ENCODE measurements at regions not wholly inside any gene's neighbourhood (a gene's known extent, or its start where the extent isn't known, plus 50 kb on each side); places are given as distances from the start of the nearest gene placed in this dataset.

DNA sequence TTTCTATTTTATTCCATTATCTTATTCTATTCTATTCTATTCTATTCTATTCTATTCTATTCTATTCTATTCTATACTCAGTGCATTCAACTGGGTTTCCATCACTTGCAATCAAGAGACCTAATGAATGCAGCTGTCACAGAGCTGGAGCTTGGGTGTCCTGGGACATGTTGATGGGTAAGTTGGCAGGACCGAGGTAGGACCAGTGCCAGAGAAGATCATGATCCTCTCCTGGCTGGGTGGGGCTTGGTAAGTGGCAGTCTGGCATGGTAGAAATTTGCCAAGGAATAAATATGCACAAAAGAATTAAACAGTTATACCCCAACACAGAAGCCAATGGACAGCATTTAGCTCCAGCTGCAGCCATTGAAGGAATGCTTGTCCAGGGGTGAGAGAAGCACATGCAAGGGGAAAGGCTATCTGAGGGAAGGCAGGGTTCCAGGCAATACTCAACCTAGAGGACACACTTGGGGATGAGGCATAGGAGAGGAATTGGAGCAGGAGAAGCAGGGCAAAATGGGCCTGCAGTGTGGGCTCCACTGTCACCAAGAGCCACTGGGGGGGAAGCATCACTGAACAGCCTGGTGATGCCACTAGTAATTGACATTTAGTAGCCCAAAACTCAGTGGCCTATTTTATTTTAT, 97.0 kb upstream of the CD82 start:
- no peaks in the 10 kb centered on the region for H4K20me1 ChIP-seq (ENCODE audit: control insufficient read depth, extremely low read depth, insufficient read depth, low read length)
- peaks cover 37% of the 10 kb centered on the region for H3K27me3 ChIP-seq (ENCODE audit: control insufficient read depth, extremely low read depth, insufficient read depth, low read length)
- H2AFZ ChIP-seq (ENCODE audit: control insufficient read depth, low read length) = no peak overlapping the region
- H3K4me2 ChIP-seq (ENCODE audit: control insufficient read depth, extremely low read depth, insufficient read depth, low read depth, low read length) = no peak overlapping the region
- no peak overlapping the region for H3K9ac ChIP-seq (ENCODE audit: control insufficient read depth, extremely low read depth, insufficient read depth, low read length)
- H3K36me3 ChIP-seq (ENCODE audit: control insufficient read depth in 2 of 2, extremely low read depth in 1 of 2, insufficient read depth in 2 of 2, low read length in 2 of 2) = no peaks in the 10 kb centered on the region
- no peak overlapping the region for H3K4me3 ChIP-seq (ENCODE audit: control insufficient read depth in 2 of 3, extremely low read depth in 1 of 3, insufficient read depth in 2 of 3, low read depth in 1 of 3, low read length in 3 of 3)
- TF ChIP-seq, protein P1, sequence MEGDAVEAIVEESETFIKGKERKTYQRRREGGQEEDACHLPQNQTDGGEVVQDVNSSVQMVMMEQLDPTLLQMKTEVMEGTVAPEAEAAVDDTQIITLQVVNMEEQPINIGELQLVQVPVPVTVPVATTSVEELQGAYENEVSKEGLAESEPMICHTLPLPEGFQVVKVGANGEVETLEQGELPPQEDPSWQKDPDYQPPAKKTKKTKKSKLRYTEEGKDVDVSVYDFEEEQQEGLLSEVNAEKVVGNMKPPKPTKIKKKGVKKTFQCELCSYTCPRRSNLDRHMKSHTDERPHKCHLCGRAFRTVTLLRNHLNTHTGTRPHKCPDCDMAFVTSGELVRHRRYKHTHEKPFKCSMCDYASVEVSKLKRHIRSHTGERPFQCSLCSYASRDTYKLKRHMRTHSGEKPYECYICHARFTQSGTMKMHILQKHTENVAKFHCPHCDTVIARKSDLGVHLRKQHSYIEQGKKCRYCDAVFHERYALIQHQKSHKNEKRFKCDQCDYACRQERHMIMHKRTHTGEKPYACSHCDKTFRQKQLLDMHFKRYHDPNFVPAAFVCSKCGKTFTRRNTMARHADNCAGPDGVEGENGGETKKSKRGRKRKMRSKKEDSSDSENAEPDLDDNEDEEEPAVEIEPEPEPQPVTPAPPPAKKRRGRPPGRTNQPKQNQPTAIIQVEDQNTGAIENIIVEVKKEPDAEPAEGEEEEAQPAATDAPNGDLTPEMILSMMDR (optimal IDR thresholded peaks at IDR 0.05 in 1 of 3, IDR thresholded peaks at IDR 0.05 in 1 of 3, conservative IDR thresholded peaks at IDR 0.05 in 1 of 3; ENCODE audit: extremely low read depth in 1 of 3, insufficient read depth in 2 of 3, low read length in 3 of 3) = no peak
- TF ChIP-seq EZH2 (IDR thresholded peaks at IDR 0.05; ENCODE audit: low read length) = no peak
- no peaks in the 10 kb centered on the region for H3K79me2 ChIP-seq (ENCODE audit: control insufficient read depth, insufficient read depth, low read length)
- FAIRE-seq (no peak), DNase-seq (ENCODE audit: low read depth, low spot score) (no peak)
- dilution Hi-C loops (cut with MboI; ENCODE audit: extremely low pct_ligation_motif_present, low sequenced_read_pairs) = no loop called here
- no peak overlapping the region for H3K27ac ChIP-seq (ENCODE audit: control insufficient read depth, insufficient read depth, low read length)
- H3K9me3 ChIP-seq (ENCODE audit: control insufficient read depth, low read depth, low read length) = no peaks in the 10 kb centered on the region
- no peaks in the 10 kb centered on the region for H3K4me1 ChIP-seq (ENCODE audit: control insufficient read depth, extremely low read depth, insufficient read depth, low read length)
- no peaks in the 10 kb centered on the region for H3K9me1 ChIP-seq (ENCODE audit: control insufficient read depth, extremely low read depth, insufficient read depth, low read length)

DNA sequence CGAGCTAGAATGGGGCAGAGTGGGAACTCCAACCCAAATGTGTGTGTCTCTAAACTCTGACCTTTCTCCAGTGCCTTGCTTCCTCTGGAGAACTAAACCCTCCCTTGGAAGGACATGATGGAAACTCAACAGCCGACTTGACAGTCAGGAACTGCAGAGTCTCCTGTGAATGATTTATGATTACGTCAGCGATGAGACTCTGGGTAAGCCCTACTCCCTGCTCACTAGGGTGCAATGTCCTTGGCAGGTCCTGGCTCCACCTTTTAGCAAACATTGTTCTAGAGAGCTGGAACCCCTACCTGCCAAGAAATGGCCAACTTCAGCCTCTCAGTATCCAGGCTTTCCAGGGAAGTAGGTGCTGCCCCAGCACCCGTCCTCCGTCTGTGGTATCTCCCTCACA, 96.1 kb upstream of the CD82 start:
- dilution Hi-C loops (cut with MboI; ENCODE audit: extremely low pct_ligation_motif_present, low sequenced_read_pairs) = no loop called here
- H3K27ac ChIP-seq (ENCODE audit: control insufficient read depth, insufficient read depth, low read length) = no peak overlapping the region
- no peak for FAIRE-seq
- peaks cover 36% of the 10 kb centered on the region for H3K27me3 ChIP-seq (ENCODE audit: control insufficient read depth, extremely low read depth, insufficient read depth, low read length)
- TF ChIP-seq, protein P1 (optimal IDR thresholded peaks at IDR 0.05 in 1 of 3, IDR thresholded peaks at IDR 0.05 in 1 of 3, conservative IDR thresholded peaks at IDR 0.05 in 1 of 3; ENCODE audit: extremely low read depth in 1 of 3, insufficient read depth in 2 of 3, low read length in 3 of 3) = no peak
- TF ChIP-seq EZH2 (IDR thresholded peaks at IDR 0.05; ENCODE audit: low read length) = no peak
- no peak overlapping the region for H3K4me2 ChIP-seq (ENCODE audit: control insufficient read depth, extremely low read depth, insufficient read depth, low read depth, low read length)
- H3K36me3 ChIP-seq (ENCODE audit: control insufficient read depth in 2 of 2, extremely low read depth in 1 of 2, insufficient read depth in 2 of 2, low read length in 2 of 2) = no peaks in the 10 kb centered on the region
- H3K9me1 ChIP-seq (ENCODE audit: control insufficient read depth, extremely low read depth, insufficient read depth, low read length) = no peaks in the 10 kb centered on the region
- no peaks in the 10 kb centered on the region for H4K20me1 ChIP-seq (ENCODE audit: control insufficient read depth, extremely low read depth, insufficient read depth, low read length)
- H3K4me1 ChIP-seq (ENCODE audit: control insufficient read depth, extremely low read depth, insufficient read depth, low read length) = no peaks in the 10 kb centered on the region
- H3K4me3 ChIP-seq (ENCODE audit: control insufficient read depth in 2 of 3, extremely low read depth in 1 of 3, insufficient read depth in 2 of 3, low read depth in 1 of 3, low read length in 3 of 3) = no peak overlapping the region
- H3K9me3 ChIP-seq (ENCODE audit: control insufficient read depth, low read depth, low read length) = no peaks in the 10 kb centered on the region
- no peaks in the 10 kb centered on the region for H3K79me2 ChIP-seq (ENCODE audit: control insufficient read depth, insufficient read depth, low read length)
- no peak for DNase-seq (ENCODE audit: low read depth, low spot score)
- no peak overlapping the region for H3K9ac ChIP-seq (ENCODE audit: control insufficient read depth, extremely low read depth, insufficient read depth, low read length)
- no peak overlapping the region for H2AFZ ChIP-seq (ENCODE audit: control insufficient read depth, low read length)
